ENCODE measurements at regions not wholly inside any gene's neighbourhood (a gene's known extent, or its start where the extent isn't known, plus 50 kb on each side); places are given as distances from the start of the nearest gene placed in this dataset.

- Histone ChIP-seq H3K9me3 (peaks cover 3% of the 10 kb centered on the region), H3K36me3 (no peaks in the 10 kb centered on the region), H3K4me3 (no peak overlapping the region), H3K27ac (no peak overlapping the region), H3K9ac (ENCODE audit: low read depth in 2 of 2, low read length in 2 of 2) (no peak overlapping the region), H3K27me3 (no peaks in the 10 kb centered on the region), H3K4me1 (no peaks in the 10 kb centered on the region)
- peak; percentile 25 for TF ChIP-seq CTCF (IDR thresholded peaks at IDR 0.05)
- DNase-seq: peak; percentile 27
- intact Hi-C loops (cut with DNase I): no loop called here
Measured at GRCh38 chr19:22545751-22546150, 88.4 kb upstream of the ZNF492 start.

GRCh38 chr19:22533761-22534160, 100.4 kb upstream of the ZNF492 start:
- no peak for DNase-seq
- TF ChIP-seq CTCF (IDR thresholded peaks at IDR 0.05): no peak
- Histone ChIP-seq H3K4me3 (no peak overlapping the region), H3K9me3 (no peaks in the 10 kb centered on the region), H3K9ac (ENCODE audit: low read depth in 2 of 2, low read length in 2 of 2) (no peak overlapping the region), H3K36me3 (no peaks in the 10 kb centered on the region), H3K4me1 (no peaks in the 10 kb centered on the region), H3K27me3 (no peaks in the 10 kb centered on the region), H3K27ac (no peak overlapping the region)
- intact Hi-C loops (cut with DNase I): no loop called here

DNA sequence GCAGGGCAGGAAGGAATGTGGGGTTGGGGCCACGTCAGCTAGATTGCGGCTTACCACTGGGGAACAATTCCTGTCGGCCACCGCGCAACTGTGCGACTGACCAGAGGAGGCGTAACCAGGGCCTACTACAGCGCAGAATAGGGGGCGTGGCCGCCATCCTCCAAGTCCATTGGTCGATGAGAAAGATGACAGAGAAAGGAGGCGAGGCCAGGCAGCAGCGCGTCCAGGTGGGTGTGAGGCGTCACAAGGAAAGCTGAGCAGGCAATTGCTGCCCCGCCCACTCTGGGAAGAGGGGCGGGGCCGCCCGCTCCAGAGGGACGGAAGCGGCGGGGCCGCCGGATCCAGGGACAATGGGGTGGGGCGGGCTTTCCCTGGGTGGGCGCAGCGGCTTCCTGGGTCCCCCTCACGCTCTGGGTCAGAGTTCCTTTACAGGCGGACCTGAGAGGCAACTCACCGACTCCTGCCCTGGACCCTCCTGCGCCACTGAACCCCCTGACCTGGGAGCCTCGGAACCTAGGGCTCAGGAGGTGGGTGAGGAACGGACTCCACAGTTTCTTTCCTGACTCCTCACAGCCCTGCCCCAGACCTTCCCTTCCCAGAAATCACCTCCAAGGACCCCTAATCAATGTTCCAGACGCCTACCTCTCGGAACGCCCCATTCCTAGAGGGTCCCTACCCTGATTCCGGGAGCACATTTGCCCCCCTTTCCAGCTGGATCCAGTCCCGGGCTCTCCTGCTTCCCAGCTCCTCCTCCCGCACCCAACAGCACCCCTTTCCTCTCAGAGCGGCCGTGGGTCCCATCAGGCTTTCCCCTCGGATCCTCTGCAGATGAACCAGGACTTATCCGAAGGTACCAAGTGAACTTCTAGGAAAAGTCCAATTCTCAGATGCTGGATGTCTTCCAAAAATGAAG, 101.5 kb upstream of the ZNF492 start:
- no peaks in the 10 kb centered on the region for H3K36me3 ChIP-seq
- no peak for TF ChIP-seq CTCF (IDR thresholded peaks at IDR 0.05)
- no peaks in the 10 kb centered on the region for H3K27me3 ChIP-seq
- H3K9ac ChIP-seq (ENCODE audit: low read depth in 2 of 2, low read length in 2 of 2): no peak overlapping the region
- intact Hi-C loops (cut with DNase I): no loop called here
- no peaks in the 10 kb centered on the region for H3K9me3 ChIP-seq
- H3K4me3 ChIP-seq: no peak overlapping the region
- no peak overlapping the region for H3K27ac ChIP-seq
- peak; percentile 32 for DNase-seq
- no peaks in the 10 kb centered on the region for H3K4me1 ChIP-seq

- Histone ChIP-seq H3K4me3 (no peak overlapping the region), H3K27ac (no peak overlapping the region), H3K9ac (ENCODE audit: low read depth in 2 of 2, low read length in 2 of 2) (no peak overlapping the region), H3K27me3 (no peaks in the 10 kb centered on the region), H3K4me1 (no peaks in the 10 kb centered on the region), H3K9me3 (no peaks in the 10 kb centered on the region), H3K36me3 (no peaks in the 10 kb centered on the region)
- intact Hi-C loops (cut with DNase I): no loop called here
- TF ChIP-seq CTCF (IDR thresholded peaks at IDR 0.05): no peak
- DNase-seq: no peak
Measured at GRCh38 chr19:22530042-22530441, 104.1 kb upstream of the ZNF492 start.

- Histone ChIP-seq H3K4me3 (no peak overlapping the region), H3K9me3 (no peaks in the 10 kb centered on the region), H3K27ac (no peak overlapping the region), H3K27me3 (no peaks in the 10 kb centered on the region), H3K4me1 (no peaks in the 10 kb centered on the region), H3K9ac (ENCODE audit: low read depth in 2 of 2, low read length in 2 of 2) (no peak overlapping the region), H3K36me3 (no peaks in the 10 kb centered on the region)
- no peak for TF ChIP-seq CTCF (IDR thresholded peaks at IDR 0.05)
- DNase-seq: no peak
- intact Hi-C loops (cut with DNase I): no loop called here
Measured at GRCh38 chr19:22528956-22529355, 105.2 kb upstream of the ZNF492 start.
